ES-I3 (cell line): ENCODE measurements at regions not wholly inside any gene's neighbourhood (a gene's known extent, or its start where the extent isn't known, plus 50 kb on each side); places are given as distances from the start of the nearest gene placed in this dataset.

ENCODE experiments used
- H3K36me3 ChIP-seq: 2 replicates; pipeline ENCODE4 v1.6.1; 2013; ENCODE audit warnings: mild to moderate bottlenecking, low read length, control low read depth, moderate library complexity; ENCODE audit not compliant: insufficient read depth
- H3K4me1 ChIP-seq: 2 replicates; pipeline ENCODE4 v1.6.1; 2013; ENCODE audit warnings: mild to moderate bottlenecking, control low read depth, low read length; ENCODE audit not compliant: insufficient read depth
- H3K9ac ChIP-seq: 2 replicates; pipeline ENCODE4 v1.6.1; 2013; ENCODE audit warnings: low read depth, mild to moderate bottlenecking, low read length, moderate library complexity
- H3K9me3 ChIP-seq: 2 replicates; pipeline ENCODE4 v1.6.1; 2013; ENCODE audit warnings: mild to moderate bottlenecking, low read length, moderate library complexity; ENCODE audit not compliant: control insufficient read depth, insufficient read depth

GRCh38 chr1:226497276-226497833 lies 51.2 kb upstream of the STUM start:
- Histone ChIP-seq H3K9ac (no peak overlapping the region), H3K4me1 (0 out of 2 replicates have a peak, but pooled peaks cover 3% of the 10 kb centered on the region)

GRCh38 chr1:226497991-226498639 lies 50.4 kb upstream of the STUM start:
- Histone ChIP-seq H3K9me3 (no peaks in the 10 kb centered on the region), H3K36me3 (no peaks in the 10 kb centered on the region), H3K4me1 (0 out of 2 replicates have a peak, but pooled peaks cover 3% of the 10 kb centered on the region), H3K9ac (no peak overlapping the region)

More at GRCh38 chr1:226497276-226497833, 51.2 kb upstream of the STUM start:
- Histone ChIP-seq H3K36me3 (no peaks in the 10 kb centered on the region), H3K9me3 (no peaks in the 10 kb centered on the region)

GRCh38 chr1:226498640-226499008 lies 49.9 kb upstream of the STUM start:
- Histone ChIP-seq H3K36me3 (no peaks in the 10 kb centered on the region), H3K4me1 (0 out of 2 replicates have a peak, but pooled peaks cover 3% of the 10 kb centered on the region), H3K9me3 (no peaks in the 10 kb centered on the region), H3K9ac (no peak overlapping the region)
